Stimulated activated CD4-positive, alpha-beta T cell treated with anti-CD3 and anti-CD28 coated beads, Interleukin-4, amount 100 ng/mL, for 4 hours (primary cell): ENCODE measurements at regions not wholly inside any gene's neighbourhood (a gene's known extent, or its start where the extent isn't known, plus 50 kb on each side); places are given as distances from the start of the nearest gene placed in this dataset.
"Not testable (repeated sequence)": the region's sequence is repeated elsewhere in the genome, so short reads cannot be mapped to it uniquely, and the experiment has no call there.

Source experiments
- DNase-seq, 2 experiments: peaks; one replicate each; pipeline ENCODE4 v3.0.0-alpha.2; 2020

DNA sequence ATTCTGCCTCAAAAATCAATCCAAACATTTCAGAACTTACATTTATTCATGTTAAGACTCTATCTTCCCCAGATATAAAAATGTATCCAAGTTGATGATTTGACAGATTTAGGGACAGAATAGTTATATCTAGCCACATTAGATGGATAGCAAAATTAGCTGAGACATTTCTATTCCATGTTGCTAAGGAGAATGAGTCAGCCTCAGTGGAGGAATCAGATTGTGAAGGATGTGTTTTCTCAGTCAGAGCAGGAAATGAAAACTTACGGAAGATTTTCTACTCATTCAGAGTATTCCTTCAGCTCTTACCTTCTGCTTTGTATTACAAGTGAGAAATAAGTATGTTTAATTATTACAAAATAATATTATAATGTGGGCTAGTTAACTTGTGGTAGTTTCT is 556.3 kb upstream of the ANO3 start:
- DNase-seq: no peak

DNA sequence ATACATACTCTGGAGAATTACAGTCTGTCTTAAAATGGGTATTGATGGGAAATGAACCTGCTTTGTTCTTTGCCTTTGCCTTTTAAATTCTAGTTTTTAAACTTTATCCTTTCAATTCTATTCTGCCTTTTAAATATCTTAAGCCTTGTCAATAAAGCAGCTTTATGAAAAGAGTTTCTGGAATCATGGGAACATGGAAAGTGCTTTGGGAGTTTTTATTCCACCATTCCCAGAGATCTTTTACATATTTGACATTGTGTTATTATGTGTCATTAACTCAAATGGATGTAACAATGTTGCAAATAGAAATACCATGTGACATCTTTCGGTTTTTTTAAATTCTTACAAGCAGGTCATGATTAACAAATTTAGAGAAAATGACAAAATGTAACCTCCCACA is 555.7 kb upstream of the ANO3 start:
- DNase-seq: no peak

DNA sequence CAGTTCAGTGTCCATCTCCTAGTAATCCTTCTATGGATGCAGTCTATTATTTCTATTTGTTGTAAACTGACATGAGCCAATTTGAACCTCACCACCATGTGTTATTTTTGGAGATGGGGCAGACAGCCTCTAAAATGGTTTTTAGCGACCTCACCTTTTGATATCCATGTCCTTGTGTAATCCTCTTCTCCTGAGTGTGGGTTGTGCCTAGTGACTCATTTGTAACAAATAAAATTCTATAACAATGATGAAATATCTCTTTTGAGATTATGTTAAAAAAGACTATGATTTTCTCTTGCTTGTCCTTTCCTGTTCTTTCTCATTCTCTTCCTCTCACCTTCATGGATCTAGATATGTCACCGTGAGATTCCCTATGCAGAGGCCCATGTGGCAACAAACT is 554.6 kb upstream of the ANO3 start:
- DNase-seq: no peak

DNA sequence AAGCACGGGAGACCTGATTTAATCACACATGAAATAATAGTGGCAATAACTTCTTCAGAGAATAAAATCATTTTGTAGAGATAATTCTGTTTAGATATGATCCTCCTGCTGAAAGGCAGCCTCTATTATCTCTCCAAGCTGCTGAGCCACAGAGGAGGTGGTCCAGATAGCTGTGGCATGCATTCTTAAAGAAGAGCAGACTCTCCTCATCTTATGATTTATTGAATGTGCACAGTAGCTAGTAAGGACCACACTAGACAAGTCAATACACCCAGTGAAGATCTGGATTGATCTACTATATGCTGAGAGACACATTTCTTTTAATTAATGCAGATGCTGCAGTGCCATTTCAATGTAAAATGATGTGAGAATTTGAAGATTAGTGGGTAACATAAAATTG is 552.9 kb upstream of the ANO3 start:
- DNase-seq: no peak

DNA sequence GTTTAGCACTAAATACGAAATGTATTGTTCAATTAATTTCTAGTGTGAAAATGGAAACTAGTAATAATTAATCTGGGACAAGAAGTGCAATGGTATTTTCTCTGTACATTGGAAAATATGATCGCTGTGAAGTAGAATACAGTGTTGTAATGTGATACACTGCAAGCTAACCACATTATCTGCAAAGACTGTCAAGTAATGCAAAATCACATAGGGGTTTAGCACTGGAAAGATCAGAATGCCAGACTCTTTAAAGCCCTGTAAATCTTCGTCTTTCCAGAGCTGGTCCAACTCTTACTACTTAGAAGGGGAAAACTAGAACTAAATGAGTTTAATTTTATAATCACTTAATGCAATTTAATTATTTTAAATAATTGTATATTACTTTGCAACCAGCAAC is 544.5 kb upstream of the ANO3 start:
- no peak for DNase-seq

DNA sequence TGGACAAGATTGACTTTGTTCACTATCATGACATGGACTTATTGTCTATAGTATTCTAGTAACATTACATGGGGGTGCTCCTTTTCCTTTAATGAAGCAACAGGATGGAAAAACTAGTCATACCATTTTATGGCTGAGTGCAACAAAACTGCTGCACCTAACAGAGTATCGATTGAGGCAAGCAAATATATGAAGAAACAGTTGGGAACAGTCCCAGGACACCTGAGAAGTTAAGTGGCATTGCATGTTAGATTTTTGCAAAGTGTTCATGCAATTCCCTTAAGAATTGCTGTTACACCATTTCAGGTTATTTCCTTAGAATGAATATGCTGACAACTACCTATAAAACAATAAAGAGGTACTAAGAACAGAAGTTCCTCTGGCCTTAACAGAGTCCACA is 541.5 kb upstream of the ANO3 start:
- no peak for DNase-seq

DNA sequence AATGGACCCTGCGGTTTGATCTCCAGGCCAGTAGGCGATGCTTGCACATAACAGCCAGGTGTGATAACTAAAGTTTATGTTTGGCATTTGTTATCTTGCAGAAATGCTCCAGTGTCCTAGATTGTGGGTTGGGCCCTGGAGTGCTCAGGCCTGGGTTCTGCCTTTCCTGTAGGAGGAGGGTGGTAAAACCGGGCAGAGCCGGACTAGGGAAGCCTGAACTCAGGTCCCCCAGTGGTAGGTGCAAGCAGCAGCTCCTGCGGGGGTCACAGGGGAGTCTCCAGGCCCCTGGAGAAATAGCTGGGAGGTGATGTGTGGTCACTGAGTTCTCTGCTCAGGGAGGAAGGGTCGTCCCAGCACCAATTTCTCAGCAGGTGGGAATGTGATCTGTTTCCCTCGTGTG is 538.3 kb upstream of the ANO3 start:
- no peak for DNase-seq

DNA sequence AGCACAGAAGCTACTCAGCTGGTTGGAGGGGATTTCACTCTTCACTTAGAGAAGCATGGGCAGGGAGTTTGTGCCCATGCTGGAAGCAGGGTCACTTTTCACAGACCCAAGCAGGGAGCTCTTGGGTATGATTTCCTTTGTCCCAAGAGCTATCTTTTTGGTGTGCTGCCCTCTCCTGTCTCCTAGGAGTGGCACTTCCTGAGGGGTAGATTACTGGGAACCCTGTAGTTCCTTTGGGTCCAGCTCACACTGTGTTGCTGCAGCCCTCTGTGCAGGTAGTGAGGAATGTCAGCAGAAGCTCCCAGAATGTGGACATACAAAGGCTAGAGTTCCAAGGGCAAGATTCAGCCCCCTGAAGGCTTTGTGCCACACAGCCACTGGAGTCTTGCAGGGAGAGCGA is 537.1 kb upstream of the ANO3 start:
- DNase-seq: no peak

DNA sequence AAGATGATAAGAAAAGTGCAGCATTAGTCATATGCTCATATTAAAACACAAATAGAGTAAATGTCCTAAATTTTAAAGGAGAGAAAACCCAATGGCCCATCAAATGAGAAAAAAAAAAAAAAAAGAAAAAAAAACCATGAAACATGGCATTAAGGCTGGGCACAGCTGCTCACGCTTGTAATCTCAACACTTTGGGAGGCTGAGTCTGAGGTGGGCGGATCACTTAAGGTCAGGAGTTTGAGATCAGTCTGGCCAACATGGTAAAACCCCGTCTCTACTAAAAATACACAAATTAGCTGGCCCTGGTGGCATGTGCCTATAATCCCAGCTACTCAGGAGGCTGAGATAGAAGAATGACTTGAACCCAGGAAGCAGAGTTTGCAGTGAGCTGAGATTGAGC is 515.5 kb upstream of the ANO3 start:
- DNase-seq: no peak

DNA sequence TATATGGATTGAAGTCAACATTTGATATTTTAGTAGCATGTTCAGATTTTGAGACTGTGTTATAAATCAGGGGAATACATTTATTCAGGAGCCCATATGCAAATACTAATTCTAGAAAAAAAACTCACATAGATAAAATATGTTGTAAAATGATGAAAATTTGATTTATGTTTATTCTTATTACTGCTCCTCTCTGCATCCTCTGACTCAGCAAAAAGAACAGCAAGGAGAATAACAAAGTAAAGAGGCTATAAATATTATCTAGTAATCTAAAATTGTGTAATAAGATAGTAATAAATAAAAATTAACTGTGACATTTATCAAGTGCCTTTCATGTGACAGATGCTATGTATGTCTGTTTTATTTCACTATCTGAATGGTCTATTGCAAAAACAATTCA is 507.2 kb upstream of the ANO3 start:
- DNase-seq: no peak

DNA sequence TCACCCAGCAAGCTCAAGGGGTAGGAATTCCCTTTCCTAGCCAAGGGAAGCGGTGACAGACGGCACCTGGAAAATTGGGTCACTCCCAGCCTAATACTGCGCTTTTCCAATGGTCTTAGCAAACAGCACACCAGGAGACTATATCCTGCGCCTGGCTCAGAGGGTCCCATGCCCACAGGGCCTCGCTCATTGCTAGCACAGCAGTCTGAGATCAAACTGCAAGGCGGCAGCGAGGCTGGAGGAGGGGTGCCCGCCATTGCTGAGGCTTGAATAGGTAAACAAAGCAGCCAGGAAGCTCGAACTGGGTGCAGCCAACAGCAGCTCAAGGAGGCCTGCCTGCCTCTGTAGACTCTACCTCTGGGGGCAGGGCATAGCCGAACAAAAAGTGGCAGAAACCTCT is 500.4 kb upstream of the ANO3 start:
- DNase-seq: not testable (repeated sequence)

DNA sequence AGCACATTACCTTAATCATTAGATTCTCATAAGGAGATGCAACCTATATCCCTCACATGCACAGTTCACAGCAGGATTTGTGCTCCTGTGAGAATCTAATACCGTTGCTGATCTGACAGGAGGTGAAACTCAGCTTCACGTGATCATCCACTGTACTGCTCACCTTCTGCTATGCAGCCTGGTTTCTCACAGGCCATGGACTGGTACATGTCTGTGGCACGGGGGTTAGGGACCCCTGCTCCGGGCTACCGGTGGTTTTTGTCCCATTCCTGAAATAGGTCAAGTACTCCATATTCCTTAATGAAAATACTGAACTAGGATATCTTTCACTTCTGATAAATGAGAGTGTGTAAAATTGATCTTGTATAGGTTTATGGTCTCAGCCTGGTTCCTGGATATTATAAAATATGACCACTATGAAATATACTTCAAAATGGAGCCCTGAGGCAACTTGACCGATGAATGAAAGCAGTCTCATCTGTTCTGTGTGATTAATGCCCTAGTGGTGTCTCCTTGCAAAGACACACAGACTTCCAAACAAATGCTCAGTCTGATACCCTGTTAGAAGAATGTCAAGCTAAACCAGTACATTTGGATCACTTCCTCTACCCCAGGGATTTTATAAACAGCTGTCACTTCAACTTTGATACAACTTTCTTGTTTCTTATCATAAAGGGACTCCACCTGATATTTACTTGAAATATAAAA is 492.9 kb upstream of the ANO3 start:
- DNase-seq: no peak

DNA sequence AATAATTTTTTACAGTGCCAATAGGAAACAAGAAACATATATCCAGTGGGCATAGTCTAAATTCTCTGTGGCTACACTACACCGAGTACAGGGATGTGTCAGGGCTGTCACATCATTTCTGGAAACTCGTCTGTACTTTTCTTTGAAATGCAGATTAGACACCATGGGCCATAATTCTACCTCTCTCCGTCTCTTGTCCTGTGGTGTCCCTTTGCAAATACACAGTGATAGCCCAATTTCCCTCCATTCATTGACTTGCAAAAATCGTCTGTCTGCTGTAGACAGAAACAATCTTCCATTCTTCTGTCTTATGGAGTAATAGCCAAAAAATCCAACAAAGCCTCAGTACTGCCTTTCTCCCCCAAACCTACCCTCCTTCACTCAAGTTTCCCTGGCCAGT is 487.1 kb upstream of the ANO3 start:
- DNase-seq: no peak

DNA sequence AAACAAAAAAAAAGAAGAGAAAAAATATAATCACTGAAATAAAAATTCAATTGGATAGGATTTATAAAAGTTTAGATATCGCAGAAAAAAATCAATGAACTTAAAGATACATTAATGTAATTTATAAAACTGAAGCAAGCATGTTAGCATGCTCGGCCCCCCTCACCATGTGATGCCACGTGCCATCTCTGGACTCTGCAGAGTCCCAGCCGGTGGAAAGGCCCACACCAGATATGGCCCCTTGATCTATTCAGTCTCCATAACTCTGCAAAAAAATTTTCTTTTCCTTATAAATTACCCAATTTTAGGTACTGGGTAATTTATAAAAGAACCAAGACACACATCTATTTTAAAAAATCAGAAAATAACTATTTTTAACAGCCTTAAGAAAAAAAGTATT is 476.0 kb upstream of the ANO3 start:
- DNase-seq: no peak

DNA sequence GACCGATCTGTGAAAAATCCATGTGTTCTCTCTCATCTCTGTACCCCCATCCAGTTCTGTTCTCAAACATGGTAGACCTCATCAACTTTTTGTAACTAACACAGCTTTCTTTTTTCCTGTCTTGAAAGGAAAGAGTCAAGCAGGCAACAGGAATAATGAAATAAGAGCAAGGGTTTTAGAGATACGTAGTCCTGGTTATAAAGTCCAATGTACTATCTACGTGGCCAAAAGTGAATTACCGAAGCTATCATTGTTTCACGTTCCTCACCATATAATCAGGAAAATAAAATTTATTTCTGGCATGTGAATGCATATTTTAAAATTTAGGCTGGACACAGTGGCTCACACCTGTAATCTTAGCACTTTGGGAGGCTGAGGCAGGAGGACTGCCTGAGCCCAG is 472.2 kb upstream of the ANO3 start:
- DNase-seq: no peak

DNA sequence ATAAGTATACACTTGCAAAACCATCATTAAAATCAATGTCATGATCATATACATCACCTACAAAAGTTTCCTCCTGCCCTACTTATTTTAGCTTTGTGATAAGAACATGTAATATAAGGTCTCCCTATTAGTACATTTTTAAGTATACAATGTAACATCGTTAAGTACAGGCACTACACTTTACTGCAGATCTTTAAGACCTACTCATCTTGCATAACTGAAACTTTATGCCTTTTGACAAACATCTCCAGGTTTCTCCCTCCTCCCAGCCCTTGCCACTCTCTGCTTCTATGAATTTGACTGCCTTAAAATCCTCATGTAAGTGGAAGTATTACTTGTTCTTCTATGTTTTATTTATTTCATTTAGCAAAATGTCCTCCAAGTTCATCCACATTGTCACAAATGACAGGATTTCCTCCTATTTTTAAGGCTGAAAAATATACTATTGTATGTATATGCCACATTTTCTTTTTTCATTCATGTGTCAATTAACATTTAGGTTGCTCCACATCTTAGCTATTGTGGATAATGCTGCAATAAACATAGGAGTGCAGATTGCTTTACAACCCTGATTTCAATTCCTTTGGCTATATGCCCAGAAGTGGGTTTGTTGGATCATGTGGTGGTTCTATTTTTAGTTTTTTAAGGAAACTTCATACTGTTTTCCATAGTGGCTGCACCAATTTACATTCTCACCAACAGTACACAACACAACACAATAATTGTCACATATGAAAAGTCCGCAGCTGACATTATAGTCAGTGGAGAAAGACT is 471.1 kb upstream of the ANO3 start:
- no peak for DNase-seq

DNA sequence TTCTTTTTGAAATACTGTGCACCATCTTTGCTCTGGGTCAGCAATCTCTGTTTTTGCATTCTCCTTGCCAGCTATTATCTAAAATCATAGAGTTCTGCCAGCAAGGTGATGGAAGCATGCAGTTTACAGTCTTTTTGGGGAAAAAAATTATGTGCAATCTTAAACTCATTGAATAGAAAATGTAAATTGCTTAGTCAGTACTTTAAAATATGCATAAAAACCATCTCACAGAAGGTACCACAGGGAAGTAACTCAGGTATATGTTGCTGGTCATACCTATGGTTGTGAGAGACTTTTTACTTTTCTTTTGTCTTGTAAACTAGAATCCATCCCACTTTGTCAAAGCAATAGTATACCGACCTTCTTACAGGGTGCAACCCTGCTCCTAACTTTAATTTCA is 469.8 kb upstream of the ANO3 start:
- DNase-seq: no peak

DNA sequence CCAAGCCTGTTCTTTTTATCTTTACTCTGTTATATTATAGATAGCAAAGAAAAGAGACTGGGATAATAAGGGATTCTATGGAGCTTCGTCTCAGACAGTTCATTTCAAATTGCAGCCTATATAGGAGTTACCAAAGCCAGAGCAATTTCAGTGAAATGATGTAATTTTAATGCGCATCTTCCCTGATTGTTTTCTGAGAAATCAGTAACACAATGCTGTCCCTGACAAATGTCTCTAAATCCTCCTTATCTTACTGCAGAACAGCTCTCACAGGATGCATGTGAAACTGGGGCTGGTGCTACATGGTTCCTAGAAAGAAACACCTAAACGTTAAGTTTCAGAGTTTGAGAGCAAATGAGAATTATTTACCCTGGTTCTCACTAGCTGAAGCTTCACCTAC is 467.9 kb upstream of the ANO3 start:
- no peak for DNase-seq

DNA sequence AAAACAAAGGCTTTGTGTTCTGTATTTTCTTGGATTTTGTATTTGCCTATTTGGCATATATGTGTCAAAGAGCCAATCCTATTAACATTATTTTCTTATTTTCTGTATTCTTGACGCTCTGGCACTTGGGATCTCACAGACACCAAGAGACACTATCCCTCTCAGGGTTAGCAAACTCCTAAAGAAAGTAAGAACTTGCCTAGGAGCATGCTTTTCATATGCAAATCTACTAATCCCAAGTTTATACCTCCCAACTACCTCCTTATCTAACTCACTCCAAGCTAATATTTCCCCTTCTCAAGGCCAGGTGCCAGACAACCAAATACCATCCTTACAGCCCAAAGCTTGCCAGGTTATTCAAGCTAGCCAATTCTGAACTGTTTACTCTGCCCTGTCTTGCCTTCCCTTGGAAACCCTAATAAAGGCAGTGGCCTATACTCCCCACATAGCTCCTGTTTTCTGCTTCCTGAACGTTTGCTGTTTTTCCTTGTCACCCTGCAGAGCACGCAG is 455.4 kb upstream of the ANO3 start:
- DNase-seq: no peak

DNA sequence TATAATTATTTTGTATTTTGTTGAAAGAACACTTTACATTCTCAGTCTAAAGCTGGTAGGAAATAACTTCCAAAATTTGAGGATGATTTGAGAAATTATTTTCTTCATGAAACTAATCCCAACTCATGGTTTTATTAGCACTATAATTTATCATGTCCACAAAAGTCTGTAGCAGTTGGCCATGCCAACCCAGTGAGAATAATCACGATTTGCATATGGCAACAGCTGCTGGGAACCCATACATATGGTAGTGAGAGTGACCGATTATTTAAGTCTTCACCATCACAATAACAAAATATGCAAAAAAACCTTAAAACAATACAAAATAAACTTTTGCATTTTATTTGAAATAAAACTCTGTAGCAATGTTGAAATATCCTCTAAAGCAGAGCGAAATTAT is 445.9 kb upstream of the ANO3 start:
- DNase-seq: no peak

DNA sequence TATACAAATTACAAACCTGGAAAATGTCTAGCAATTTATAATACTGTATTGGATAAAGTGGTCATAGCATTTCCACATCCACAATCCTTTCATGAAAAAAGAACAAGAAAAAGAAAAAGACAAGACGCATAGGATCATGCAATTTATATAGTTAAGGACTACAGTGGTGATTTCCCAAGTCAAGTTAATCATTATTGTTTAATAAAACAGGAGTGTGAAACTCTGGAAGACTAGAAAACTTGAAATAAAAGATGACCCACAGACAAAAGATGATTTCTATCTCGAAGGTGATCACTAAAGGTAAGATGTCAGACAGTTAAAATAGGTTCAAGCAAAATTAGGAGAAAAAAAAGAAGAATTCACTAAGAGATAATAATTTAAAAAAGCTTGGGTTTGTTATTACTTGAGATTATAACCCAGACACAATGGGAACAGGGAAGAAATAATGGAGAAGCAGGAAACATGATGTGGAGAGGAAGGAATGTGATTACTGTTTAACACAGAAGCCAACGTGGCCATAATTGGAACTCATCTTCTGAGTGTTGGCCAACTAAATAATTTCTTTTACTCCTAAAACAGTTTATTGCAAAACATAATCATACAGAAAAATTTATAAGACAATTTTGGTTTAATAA is 441.2 kb upstream of the ANO3 start:
- DNase-seq: no peak

DNA sequence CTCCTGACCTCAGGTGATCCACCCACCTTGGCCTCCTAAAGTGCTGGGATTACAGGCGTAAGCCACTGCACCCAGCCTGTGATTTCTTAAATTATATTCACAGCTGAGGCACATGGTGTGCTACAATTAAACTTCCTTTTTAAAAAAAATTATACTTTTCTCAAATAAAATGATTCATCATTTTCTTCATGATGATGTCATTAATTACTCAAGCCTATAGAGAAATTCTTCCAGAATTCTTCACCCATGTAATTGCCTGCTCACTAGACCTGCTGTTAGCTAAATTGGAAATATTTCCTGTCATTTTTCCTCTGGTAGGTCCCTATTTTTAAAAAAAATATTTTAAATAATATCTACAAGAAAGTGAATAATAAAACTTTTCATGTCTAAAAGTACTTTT is 440.0 kb upstream of the ANO3 start:
- no peak for DNase-seq

DNA sequence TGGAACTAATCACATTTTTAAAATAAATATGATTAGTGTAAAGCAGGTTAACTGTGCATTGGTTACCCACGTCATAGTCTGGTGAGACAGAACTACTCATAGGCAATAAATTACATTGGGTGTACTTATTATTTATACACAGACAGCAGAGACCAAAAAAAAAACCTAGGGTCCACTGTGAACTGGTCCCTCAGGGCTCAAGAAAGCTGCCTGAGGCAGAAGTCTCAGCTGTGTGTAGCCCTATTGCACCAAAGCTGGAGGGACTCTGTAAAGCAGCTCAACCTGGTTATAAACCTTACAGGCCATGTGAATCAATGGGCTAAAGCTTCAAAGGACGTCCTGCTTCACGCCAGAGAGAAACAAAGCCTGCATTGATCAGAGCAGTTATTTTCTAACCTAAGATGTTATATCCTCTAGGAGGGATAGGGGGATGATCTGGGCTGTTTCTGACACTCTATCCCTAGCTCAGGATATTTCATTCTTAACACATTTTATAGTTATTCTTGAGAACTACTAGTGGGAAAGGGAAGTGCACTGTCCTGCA is 432.2 kb upstream of the ANO3 start:
- DNase-seq: no peak

DNA sequence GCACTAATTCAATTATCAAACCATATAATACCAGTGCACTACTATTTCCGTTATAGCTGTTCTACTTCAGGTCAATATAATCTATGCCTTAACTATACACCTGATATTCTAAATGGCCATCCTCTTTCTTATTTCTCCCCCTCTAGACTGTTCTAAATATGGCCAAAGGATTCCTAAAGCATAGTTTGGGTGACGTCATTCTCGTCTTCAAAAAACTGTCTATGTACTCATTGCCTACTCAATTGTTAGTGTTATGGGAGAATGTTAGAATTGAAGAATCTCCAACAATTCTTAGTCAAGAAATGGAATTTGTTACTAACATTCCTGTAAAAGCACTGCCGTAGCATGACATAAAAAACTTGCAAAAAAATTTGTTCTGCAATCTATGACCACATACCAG is 431.1 kb upstream of the ANO3 start:
- DNase-seq: no peak
